ENCODE measurements at regions not wholly inside any gene's neighbourhood (a gene's known extent, or its start where the extent isn't known, plus 50 kb on each side); places are given as distances from the start of the nearest gene placed in this dataset.

DNA sequence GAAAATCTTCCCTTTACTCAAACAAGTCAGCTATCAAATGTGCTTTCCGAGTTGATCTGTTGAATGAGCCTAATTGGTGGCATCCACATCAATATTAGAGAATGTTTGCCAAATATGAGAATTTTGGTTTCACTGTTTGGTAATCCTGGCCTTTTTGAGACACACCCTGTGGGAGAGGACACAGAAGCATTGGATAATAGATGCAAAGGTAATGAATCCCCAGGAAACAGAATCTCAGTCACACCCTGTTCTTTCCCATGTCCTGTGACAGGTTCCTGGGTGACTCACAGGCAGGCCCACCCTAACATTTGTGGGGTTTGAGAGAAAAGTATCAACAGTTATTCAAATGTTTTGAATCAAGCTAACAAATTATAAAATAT lies 99.8 kb upstream of the PELI1 start:
- TF ChIP-seq ZFP3 (CRISPR knock-in tag; IDR thresholded peaks at IDR 0.05) (no peak), ZNF70 (CRISPR knock-in tag; IDR thresholded peaks at IDR 0.05) (no peak), ZNF8 (CRISPR knock-in tag; IDR thresholded peaks at IDR 0.05) (no peak), CSDC2 (CRISPR knock-in tag; IDR thresholded peaks at IDR 0.05) (no peak), ESRRG (CRISPR knock-in tag; IDR thresholded peaks at IDR 0.05) (no peak), SNAI2 (CRISPR knock-in tag; IDR thresholded peaks at IDR 0.05) (no peak), ARNTL (CRISPR knock-in tag; IDR thresholded peaks at IDR 0.05; ENCODE audit: borderline replicate concordance, low read depth) (no peak), PPARA (CRISPR knock-in tag; IDR thresholded peaks at IDR 0.05; ENCODE audit: borderline replicate concordance) (no peak), ISL1 (CRISPR knock-in tag; IDR thresholded peaks at IDR 0.05) (no peak), RARB (CRISPR knock-in tag; IDR thresholded peaks at IDR 0.05) (no peak), ZNF565 (CRISPR knock-in tag; conservative IDR thresholded peaks at IDR 0.05; ENCODE audit: low read depth) (no peak), ZC3H10 (CRISPR knock-in tag; IDR thresholded peaks at IDR 0.05) (no peak), TOX (CRISPR knock-in tag; IDR thresholded peaks at IDR 0.05; ENCODE audit: borderline replicate concordance) (no peak), BACH2 (CRISPR knock-in tag; IDR thresholded peaks at IDR 0.05; ENCODE audit: borderline replicate concordance) (no peak)
- TF ChIP-seq, protein P1, sequence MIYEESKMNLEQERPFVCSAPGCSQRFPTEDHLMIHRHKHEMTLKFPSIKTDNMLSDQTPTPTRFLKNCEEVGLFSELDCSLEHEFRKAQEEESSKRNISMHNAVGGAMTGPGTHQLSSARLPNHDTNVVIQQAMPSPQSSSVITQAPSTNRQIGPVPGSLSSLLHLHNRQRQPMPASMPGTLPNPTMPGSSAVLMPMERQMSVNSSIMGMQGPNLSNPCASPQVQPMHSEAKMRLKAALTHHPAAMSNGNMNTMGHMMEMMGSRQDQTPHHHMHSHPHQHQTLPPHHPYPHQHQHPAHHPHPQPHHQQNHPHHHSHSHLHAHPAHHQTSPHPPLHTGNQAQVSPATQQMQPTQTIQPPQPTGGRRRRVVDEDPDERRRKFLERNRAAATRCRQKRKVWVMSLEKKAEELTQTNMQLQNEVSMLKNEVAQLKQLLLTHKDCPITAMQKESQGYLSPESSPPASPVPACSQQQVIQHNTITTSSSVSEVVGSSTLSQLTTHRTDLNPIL (CRISPR knock-in tag; IDR thresholded peaks at IDR 0.05; ENCODE audit: low read depth) = no peak
- TF ChIP-seq, protein P2, sequence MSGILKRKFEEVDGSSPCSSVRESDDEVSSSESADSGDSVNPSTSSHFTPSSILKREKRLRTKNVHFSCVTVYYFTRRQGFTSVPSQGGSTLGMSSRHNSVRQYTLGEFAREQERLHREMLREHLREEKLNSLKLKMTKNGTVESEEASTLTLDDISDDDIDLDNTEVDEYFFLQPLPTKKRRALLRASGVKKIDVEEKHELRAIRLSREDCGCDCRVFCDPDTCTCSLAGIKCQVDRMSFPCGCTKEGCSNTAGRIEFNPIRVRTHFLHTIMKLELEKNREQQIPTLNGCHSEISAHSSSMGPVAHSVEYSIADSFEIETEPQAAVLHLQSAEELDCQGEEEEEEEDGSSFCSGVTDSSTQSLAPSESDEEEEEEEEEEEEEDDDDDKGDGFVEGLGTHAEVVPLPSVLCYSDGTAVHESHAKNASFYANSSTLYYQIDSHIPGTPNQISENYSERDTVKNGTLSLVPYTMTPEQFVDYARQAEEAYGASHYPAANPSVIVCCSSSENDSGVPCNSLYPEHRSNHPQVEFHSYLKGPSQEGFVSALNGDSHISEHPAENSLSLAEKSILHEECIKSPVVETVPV (CRISPR knock-in tag; IDR thresholded peaks at IDR 0.05) = no peak
- TF ChIP-seq, protein P3, sequence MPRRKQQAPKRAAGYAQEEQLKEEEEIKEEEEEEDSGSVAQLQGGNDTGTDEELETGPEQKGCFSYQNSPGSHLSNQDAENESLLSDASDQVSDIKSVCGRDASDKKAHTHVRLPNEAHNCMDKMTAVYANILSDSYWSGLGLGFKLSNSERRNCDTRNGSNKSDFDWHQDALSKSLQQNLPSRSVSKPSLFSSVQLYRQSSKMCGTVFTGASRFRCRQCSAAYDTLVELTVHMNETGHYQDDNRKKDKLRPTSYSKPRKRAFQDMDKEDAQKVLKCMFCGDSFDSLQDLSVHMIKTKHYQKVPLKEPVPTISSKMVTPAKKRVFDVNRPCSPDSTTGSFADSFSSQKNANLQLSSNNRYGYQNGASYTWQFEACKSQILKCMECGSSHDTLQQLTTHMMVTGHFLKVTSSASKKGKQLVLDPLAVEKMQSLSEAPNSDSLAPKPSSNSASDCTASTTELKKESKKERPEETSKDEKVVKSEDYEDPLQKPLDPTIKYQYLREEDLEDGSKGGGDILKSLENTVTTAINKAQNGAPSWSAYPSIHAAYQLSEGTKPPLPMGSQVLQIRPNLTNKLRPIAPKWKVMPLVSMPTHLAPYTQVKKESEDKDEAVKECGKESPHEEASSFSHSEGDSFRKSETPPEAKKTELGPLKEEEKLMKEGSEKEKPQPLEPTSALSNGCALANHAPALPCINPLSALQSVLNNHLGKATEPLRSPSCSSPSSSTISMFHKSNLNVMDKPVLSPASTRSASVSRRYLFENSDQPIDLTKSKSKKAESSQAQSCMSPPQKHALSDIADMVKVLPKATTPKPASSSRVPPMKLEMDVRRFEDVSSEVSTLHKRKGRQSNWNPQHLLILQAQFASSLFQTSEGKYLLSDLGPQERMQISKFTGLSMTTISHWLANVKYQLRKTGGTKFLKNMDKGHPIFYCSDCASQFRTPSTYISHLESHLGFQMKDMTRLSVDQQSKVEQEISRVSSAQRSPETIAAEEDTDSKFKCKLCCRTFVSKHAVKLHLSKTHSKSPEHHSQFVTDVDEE (CRISPR knock-in tag; IDR thresholded peaks at IDR 0.05) = no peak
- TF ChIP-seq, protein P4, sequence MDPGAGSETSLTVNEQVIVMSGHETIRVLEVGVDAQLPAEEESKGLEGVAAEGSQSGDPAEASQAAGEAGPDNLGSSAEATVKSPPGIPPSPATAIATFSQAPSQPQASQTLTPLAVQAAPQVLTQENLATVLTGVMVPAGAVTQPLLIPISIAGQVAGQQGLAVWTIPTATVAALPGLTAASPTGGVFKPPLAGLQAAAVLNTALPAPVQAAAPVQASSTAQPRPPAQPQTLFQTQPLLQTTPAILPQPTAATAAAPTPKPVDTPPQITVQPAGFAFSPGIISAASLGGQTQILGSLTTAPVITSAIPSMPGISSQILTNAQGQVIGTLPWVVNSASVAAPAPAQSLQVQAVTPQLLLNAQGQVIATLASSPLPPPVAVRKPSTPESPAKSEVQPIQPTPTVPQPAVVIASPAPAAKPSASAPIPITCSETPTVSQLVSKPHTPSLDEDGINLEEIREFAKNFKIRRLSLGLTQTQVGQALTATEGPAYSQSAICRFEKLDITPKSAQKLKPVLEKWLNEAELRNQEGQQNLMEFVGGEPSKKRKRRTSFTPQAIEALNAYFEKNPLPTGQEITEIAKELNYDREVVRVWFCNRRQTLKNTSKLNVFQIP (CRISPR knock-in tag; IDR thresholded peaks at IDR 0.05; ENCODE audit: borderline replicate concordance, low read depth) = no peak
- no peak for ATAC-seq

DNA sequence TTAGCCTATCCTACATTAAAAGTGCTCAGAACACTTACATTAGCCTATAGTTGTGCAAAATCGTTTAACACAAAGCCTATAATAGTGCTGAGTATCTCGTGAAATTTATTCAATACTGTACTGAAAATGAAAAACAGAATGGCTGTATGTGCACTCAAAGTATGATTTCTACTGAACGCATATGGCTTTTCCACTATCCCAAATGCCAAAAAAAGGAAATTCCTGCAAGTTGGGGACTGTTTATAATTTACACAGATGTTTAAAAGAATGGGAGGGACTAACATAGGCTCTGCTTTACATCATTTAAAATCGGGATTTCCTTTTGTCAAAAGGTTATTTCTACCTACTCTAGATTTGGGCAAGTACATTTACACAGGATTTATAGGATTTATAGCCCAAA lies 101.4 kb upstream of the PELI1 start:
- TF ChIP-seq ZNF8 (CRISPR knock-in tag; IDR thresholded peaks at IDR 0.05) = no peak
- TF ChIP-seq OSR1 (CRISPR knock-in tag; IDR thresholded peaks at IDR 0.05) = no peak
- TF ChIP-seq, protein P5, sequence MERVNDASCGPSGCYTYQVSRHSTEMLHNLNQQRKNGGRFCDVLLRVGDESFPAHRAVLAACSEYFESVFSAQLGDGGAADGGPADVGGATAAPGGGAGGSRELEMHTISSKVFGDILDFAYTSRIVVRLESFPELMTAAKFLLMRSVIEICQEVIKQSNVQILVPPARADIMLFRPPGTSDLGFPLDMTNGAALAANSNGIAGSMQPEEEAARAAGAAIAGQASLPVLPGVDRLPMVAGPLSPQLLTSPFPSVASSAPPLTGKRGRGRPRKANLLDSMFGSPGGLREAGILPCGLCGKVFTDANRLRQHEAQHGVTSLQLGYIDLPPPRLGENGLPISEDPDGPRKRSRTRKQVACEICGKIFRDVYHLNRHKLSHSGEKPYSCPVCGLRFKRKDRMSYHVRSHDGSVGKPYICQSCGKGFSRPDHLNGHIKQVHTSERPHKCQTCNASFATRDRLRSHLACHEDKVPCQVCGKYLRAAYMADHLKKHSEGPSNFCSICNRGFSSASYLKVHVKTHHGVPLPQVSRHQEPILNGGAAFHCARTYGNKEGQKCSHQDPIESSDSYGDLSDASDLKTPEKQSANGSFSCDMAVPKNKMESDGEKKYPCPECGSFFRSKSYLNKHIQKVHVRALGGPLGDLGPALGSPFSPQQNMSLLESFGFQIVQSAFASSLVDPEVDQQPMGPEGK (CRISPR knock-in tag; IDR thresholded peaks at IDR 0.05; ENCODE audit: borderline replicate concordance) = no peak
- TF ChIP-seq SNAI2 (CRISPR knock-in tag; IDR thresholded peaks at IDR 0.05) = no peak
- no peak for TF ChIP-seq CSDC2 (CRISPR knock-in tag; IDR thresholded peaks at IDR 0.05)
- no peak for TF ChIP-seq ZNF565 (CRISPR knock-in tag; conservative IDR thresholded peaks at IDR 0.05; ENCODE audit: low read depth)
- no peak for TF ChIP-seq GLIS3 (CRISPR knock-in tag; IDR thresholded peaks at IDR 0.05)
- TF ChIP-seq, protein P2 (CRISPR knock-in tag; IDR thresholded peaks at IDR 0.05) = no peak
- TF ChIP-seq ZC3H10 (CRISPR knock-in tag; IDR thresholded peaks at IDR 0.05) = no peak
- no peak for TF ChIP-seq ESRRG (CRISPR knock-in tag; IDR thresholded peaks at IDR 0.05)
- no peak for TF ChIP-seq TOX (CRISPR knock-in tag; IDR thresholded peaks at IDR 0.05; ENCODE audit: borderline replicate concordance)
- TF ChIP-seq ZFP3 (CRISPR knock-in tag; IDR thresholded peaks at IDR 0.05) = no peak
- no peak for ATAC-seq

Data from SK-N-SH treated with all-trans-retinoic acid at 6 μM for 48 hours (cell line).